Ascending aorta (tissue), 2 donors: ENCODE measurements at regions not wholly inside any gene's neighbourhood (a gene's known extent, or its start where the extent isn't known, plus 50 kb on each side); places are given as distances from the start of the nearest gene placed in this dataset.

Source experiments
- DNase-seq, 2 donors: peaks; one replicate each; pipeline ENCODE4 v3.0.0-alpha.2; 2019; ENCODE audit warnings: low spot score in 2 of 2
- H3K27ac ChIP-seq, 2 donors: fragments of 200-600 bp; sonication (generic); one replicate each; pipeline ENCODE4 v1.5.1; 2016 to 2017; ENCODE audit warnings: mild to moderate bottlenecking in 1 of 2
- H3K27me3 ChIP-seq: fragments of 200-600 bp; sonication (generic); one replicate; pipeline ENCODE4 v1.5.1; 2017
- H3K36me3 ChIP-seq, 2 donors: fragments of 200-600 bp; sonication (generic); one replicate each; pipeline ENCODE4 v1.5.1; 2016
- H3K4me1 ChIP-seq, 2 donors: fragments of 200-600 bp; sonication (generic); one replicate each; pipeline ENCODE4 v1.5.1; 2016 to 2017; ENCODE audit warnings: mild to moderate bottlenecking in 1 of 2
- H3K4me3 ChIP-seq, 2 donors: fragments of 200-600 bp; sonication (generic); one replicate each; pipeline ENCODE4 v1.5.1; 2016 to 2017; ENCODE audit warnings: mild to moderate bottlenecking in 1 of 2
- H3K9me3 ChIP-seq, 2 donors: fragments of 200-600 bp; sonication (generic); one replicate each; pipeline ENCODE4 v1.5.1; 2016
- CTCF ChIP-seq, 3 experiments: fragments of 200-600 bp in 2 of 3; fragments of 450-650 bp in 1 of 3; sonication (generic) in 2 of 3; IDR thresholded peaks; one replicate each; pipeline ENCODE4 v1.5.1; 2016 to 2019; ENCODE audit warnings: antibody characterized with exemption in 3 of 3, mild to moderate bottlenecking in 1 of 3, moderate library complexity in 1 of 3
- intact Hi-C: fragments of 100-400 bp; cut with DNase I; formaldehyde crosslinking; loops from one replicate; pipeline ENCODE4 v1.15.1; 2023

GRCh38 chr4:53859305-53859704 is 205.1 kb downstream of the CHIC2 start:
- Histone ChIP-seq H3K4me1 (no peaks in the 10 kb centered on the region), H3K4me3 (no peak overlapping the region), H3K9me3 (no peaks in the 10 kb centered on the region), H3K27me3 (no peaks in the 10 kb centered on the region), H3K27ac (no peak overlapping the region), H3K36me3 (no peaks in the 10 kb centered on the region)
- DNase-seq, result no peak
- no peak for TF ChIP-seq CTCF (IDR thresholded peaks at IDR 0.05)
- intact Hi-C loops, result no loop called here

GRCh38 chr4:53858744-53859143 is 205.7 kb downstream of the CHIC2 start:
- Histone ChIP-seq H3K9me3 (no peaks in the 10 kb centered on the region), H3K4me3 (no peak overlapping the region), H3K27ac (no peak overlapping the region), H3K27me3 (no peaks in the 10 kb centered on the region), H3K4me1 (no peaks in the 10 kb centered on the region), H3K36me3 (no peaks in the 10 kb centered on the region)
- intact Hi-C loops, result no loop called here
- no peak for DNase-seq
- TF ChIP-seq CTCF (IDR thresholded peaks at IDR 0.05), result no peak

GRCh38 chr4:53855581-53856250 is 208.7 kb downstream of the CHIC2 start:
- no peak for DNase-seq
- H3K27ac ChIP-seq, result peak overlapping the region; percentile 21 to 34
- H3K36me3 ChIP-seq, result no peaks in the 10 kb centered on the region
- H3K9me3 ChIP-seq, result no peaks in the 10 kb centered on the region
- TF ChIP-seq CTCF (IDR thresholded peaks at IDR 0.05), result no peak
- no peak overlapping the region for H3K4me3 ChIP-seq
- no peaks in the 10 kb centered on the region for H3K27me3 ChIP-seq
- H3K4me1 ChIP-seq, result no peaks in the 10 kb centered on the region
- intact Hi-C loops, result no loop called here

- H3K9me3 ChIP-seq, result no peaks in the 10 kb centered on the region
- no peak overlapping the region for H3K4me3 ChIP-seq
- H3K27me3 ChIP-seq, result no peaks in the 10 kb centered on the region
- DNase-seq, result no peak
- no peak for TF ChIP-seq CTCF (IDR thresholded peaks at IDR 0.05)
- H3K4me1 ChIP-seq, result no peaks in the 10 kb centered on the region
- H3K27ac ChIP-seq, result peak overlapping the region in 1 of 2 donors; percentile 34
- no peaks in the 10 kb centered on the region for H3K36me3 ChIP-seq
- intact Hi-C loops, result no loop called here
Measured at GRCh38 chr4:53854991-53855568, 209.3 kb downstream of the CHIC2 start.

GRCh38 chr4:53852343-53852742 is 212.1 kb downstream of the CHIC2 start:
- Histone ChIP-seq H3K36me3 (no peaks in the 10 kb centered on the region), H3K9me3 (no peaks in the 10 kb centered on the region), H3K4me3 (no peak overlapping the region), H3K27me3 (no peaks in the 10 kb centered on the region), H3K4me1 (no peaks in the 10 kb centered on the region), H3K27ac (no peak overlapping the region)
- no peak for TF ChIP-seq CTCF (IDR thresholded peaks at IDR 0.05)
- DNase-seq, result no peak
- intact Hi-C loops, result no loop called here
